ENCODE measurements at regions not wholly inside any gene's neighbourhood (a gene's known extent, or its start where the extent isn't known, plus 50 kb on each side); places are given as distances from the start of the nearest gene placed in this dataset.
"Not testable (repeated sequence)": the region's sequence is repeated elsewhere in the genome, so short reads cannot be mapped to it uniquely, and the experiment has no call there.

- no peak for DNase-seq (ENCODE audit: low spot score)
- FAIRE-seq = no peak
Measured at GRCh38 chr5:2066373-2066772, 183.6 kb upstream of the IRX4 start.

DNA sequence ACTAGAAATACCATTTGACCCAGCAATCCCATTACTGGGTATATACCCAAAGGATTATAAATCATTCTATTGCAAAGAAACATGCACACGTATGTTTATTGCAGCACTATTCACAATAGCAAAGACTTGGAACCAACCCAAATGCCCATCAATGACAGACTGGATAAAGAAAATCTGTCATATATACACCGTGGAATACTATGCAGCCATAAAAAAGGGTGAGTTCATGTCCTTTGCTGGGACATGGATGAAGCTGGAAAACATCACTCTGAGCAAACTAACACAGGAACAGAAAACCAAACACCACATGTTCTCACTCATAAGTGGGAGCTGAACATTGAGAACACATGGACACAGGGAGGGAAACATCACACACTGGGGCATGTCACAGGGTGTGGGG, 180.7 kb upstream of the IRX4 start:
- FAIRE-seq; DNase-seq (ENCODE audit: low spot score): not testable (repeated sequence)

DNA sequence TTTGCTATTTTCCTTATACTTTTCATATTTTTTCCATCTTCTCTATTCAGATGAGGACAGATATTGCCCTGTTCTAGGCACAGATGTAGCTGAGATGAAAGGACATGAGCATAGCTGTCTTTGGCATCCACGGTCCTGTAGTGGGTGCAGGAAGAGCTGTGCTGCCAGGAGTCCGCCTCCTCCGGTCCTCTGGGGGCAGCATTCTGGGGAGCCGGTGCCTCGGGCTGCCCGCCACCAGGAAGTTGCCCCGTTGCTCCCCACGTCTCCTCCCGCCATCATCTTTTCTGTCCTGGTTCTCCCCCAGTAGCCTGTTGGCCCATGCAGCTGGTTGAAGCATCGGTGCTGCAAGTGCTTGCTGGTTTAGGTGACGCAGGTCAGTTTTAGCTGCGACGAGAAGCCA, 170.0 kb upstream of the IRX4 start:
- no peak for FAIRE-seq

GRCh38 chr5:2049876-2050275, 167.2 kb upstream of the IRX4 start:
- FAIRE-seq (no peak), DNase-seq (ENCODE audit: low spot score) (no peak)

More for the DNA sequence above, 170.0 kb upstream of the IRX4 start:
- DNase-seq (ENCODE audit: low spot score) = no peak

- DNase-seq (ENCODE audit: low spot score) (no peak), FAIRE-seq (no peak)
Measured at GRCh38 chr5:2048664-2049063, 165.9 kb upstream of the IRX4 start.

DNA sequence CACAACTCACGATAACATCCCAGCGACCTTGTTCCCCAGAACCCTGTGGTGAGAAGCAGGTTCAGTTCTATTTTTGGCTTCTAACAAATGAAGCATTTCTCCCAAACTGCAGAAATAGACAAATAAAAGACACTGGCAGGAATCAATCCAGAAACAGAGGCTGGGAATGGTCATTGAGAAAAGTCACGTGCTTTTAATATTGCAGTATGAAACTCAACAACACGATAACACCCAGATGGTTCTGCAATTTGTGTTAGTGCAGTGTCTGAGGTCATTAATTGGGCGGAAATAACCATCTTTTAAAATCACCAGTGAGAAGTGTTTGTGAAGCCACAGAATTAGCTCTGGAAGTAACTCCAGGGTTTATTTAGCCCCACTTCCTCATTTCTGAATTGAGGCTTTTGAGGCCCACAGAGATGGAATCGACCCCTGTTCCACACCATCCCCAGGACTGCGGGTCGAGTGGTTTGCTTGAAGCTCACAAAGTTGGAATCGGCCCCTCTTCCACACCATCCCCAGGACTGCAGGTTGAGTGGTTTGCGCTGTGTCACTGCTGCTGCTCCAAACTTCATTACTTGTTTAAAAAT, 164.7 kb upstream of the IRX4 start:
- no peak for FAIRE-seq
- no peak for DNase-seq (ENCODE audit: low spot score)

DNA sequence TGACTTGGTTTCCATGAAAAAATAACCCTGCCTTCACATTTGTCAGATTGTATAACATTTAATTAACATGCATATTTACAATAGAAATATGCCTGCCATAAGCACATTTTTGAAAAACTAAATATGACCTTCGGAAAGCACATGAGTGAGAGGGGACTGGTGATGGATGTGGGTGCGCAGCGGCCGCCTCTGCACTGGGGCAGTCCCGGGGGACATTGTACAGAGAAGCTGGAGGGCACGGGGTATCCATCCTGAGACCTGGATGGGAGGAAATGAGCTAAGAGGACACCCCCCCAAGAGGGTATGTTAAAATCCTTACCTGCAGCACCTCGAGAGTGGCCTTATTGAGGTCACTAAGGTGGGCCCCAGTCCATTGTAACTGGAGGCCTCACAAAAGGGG, 161.3 kb upstream of the IRX4 start:
- no peak for DNase-seq (ENCODE audit: low spot score)

GRCh38 chr5:2039180-2039531, 156.4 kb upstream of the IRX4 start:
- FAIRE-seq (no peak), DNase-seq (ENCODE audit: low spot score) (no peak)

More for the DNA sequence above, 161.3 kb upstream of the IRX4 start:
- FAIRE-seq = no peak

- FAIRE-seq (no peak), DNase-seq (ENCODE audit: low spot score) (no peak)
Measured at GRCh38 chr5:2038321-2039179, 155.8 kb upstream of the IRX4 start.

DNA sequence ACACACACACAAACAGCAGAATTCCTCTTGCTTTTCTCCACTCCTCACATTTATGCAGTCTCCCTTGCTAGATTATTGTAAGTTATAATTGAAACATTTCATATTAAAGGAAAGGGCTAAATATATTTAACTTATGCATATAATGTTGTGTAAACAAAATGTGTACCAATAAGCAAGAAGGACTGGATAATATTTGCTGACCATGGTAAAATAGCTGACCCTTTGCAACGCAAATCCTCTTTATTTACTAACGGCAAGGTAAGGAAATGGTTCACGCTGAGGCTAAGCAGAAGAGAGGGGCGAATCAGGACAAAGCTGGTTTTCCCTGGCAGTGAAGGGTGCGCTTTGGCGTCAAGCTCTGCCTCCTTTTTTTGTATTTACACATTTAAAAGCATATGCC, 154.2 kb upstream of the IRX4 start:
- DNase-seq (ENCODE audit: low spot score) = no peak
- FAIRE-seq = no peak

DNA sequence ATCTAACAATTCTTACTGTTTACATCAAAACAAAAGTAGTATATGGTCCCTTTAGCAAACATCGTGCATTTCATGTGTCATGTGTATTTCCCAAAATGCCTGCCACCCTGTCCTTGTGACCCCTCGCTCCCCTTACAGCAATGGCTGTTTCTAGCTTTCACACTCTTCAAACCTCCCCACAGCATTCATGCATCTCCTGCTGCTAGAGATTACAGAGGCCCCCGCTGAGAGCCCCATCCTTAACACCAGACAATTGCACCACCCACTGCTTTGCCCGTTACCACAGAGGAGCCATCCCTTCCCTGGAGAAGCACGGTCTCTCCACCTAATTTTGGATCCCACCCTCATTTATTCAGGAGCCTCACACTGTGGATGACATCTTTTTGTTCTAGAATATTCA, 149.7 kb upstream of the IRX4 start:
- DNase-seq (ENCODE audit: low spot score) (no peak), FAIRE-seq (no peak)

DNA sequence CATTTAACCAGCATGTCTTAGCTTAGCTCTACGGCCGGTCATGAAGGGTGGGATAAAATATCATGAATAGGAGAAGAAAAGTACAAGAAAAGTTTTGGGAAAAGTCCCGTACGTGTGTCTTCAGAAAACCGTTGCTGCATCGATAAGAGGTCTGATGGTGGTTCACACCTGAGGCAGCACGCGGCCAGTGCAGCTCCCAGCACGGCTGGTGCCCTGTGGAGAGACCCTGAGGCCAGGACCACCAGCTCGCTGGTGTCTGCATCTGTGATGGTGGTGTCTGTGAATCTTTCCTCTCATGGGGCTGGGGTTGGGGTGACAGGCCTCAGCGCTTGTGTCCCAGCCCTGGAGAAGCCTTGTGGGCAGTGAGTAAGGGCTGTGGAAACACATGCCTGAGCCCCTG, 148.9 kb upstream of the IRX4 start:
- DNase-seq (ENCODE audit: low spot score) (no peak), FAIRE-seq (no peak)

DNA sequence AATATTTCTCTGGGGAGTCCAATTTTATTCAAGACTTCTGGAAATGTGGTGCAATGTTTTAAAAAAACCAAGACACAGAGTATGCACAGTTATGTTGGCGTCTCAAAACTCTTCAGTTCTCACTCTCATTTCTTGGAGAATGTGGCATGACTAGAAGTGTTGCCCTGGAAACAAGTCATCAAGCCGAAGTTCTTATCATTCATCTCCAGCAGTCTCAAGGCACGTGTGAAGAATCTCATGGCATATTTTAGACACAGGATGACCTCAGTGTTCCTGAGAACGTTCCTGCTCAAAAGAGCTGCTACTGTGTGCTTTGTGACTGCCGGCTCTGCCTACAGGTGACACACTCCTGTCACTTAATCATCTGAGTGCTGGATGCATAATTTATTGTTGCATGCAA, 147.4 kb upstream of the IRX4 start:
- FAIRE-seq (no peak), DNase-seq (ENCODE audit: low spot score) (no peak)

GRCh38 chr5:2029206-2029605, 146.5 kb upstream of the IRX4 start:
- FAIRE-seq = no peak
- DNase-seq (ENCODE audit: low spot score) = no peak

DNA sequence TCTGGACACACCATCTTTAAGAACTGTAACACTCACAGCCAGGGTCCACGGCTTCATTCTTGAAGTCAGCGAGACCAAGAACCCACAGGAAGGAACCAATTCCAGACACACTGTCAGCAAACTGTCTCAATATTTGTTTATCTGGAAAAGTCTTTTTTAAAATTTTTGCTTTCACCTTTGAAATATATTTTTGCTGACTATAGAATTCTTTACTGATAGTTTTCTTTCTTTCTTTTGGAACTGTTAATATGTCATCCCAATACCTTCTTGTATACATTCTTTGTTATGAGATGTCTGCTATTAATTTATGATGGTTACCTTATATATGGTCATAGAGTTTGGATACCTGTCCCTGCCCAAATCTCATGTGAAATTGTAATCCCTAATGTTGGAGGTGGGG, 145.1 kb upstream of the IRX4 start:
- FAIRE-seq (no peak), DNase-seq (ENCODE audit: low spot score) (no peak)

DNA sequence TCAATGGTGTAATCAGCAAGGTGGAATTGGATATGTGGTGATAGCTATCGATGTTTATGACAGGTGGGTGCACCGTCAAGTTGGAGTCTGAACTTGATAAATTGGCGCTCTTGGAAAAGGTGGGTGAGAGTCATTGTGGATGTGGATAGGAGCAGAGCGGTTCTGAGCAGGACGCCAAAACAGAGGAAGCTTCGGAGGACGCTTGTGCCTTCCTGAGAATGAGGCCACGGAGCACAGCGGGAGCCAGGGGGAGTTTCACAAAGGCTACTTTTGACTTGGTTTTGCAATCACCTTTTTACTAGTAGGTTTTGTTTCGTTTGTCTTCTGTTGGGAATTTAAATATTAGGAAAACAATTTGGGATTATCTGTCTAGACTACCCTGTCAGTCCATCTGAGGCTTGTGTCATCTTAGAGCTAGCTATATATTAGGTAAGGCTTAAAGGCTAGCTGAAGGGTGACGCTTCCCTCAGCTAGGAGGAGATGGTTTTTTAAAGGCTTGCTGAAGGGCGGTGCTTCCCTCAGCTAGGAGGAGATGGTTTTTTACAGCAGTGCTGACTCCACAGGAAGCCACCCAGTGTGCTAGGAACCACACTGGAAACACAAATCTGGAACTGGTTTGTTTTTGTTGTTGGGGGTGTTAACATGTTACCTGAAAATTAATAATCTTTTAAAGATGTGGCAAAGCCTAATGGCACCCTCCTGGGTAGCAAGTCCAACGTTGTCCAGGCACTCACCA, 142.4 kb upstream of the IRX4 start:
- FAIRE-seq (no peak), DNase-seq (ENCODE audit: low spot score) (no peak)

DNA sequence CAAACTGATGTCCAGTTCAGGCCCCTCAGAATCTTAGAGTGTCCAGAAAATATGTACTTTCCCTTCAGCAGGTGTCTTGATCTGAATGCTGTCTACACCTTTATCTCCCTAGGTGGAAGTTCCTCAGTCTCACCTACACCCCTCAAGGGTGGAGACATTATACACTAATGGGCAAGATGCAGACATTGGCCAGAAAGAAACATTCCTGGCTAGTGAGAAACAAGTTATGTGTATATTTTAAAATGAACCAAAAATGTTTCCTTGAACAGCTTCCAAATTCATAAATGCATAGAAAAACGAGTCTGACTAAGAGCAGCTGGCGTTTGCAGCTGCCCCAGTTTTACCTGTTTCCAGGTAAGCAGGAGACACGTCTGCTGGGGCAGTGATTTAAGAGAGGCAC, 140.5 kb upstream of the IRX4 start:
- FAIRE-seq (no peak), DNase-seq (ENCODE audit: low spot score) (no peak)

DNA sequence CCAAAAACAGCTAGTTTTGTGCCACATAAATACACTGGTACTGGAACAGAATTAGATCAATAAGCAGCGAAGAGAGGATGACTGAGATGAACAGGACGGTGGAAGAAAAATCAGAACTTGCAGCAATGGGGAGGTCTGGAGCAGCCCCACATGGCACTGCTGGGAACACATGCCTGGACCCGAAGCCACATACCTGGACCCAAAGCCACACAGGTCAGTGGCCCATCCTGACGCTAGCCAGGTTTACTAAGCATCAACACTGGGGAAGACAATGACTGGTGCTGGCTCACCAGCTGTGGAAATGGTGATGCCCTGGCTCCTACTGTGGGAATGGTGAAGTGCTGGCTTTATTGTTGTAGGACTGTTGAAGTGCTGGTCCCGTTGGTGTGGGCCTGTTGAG, 139.7 kb upstream of the IRX4 start:
- no peak for FAIRE-seq
- no peak for DNase-seq (ENCODE audit: low spot score)

DNA sequence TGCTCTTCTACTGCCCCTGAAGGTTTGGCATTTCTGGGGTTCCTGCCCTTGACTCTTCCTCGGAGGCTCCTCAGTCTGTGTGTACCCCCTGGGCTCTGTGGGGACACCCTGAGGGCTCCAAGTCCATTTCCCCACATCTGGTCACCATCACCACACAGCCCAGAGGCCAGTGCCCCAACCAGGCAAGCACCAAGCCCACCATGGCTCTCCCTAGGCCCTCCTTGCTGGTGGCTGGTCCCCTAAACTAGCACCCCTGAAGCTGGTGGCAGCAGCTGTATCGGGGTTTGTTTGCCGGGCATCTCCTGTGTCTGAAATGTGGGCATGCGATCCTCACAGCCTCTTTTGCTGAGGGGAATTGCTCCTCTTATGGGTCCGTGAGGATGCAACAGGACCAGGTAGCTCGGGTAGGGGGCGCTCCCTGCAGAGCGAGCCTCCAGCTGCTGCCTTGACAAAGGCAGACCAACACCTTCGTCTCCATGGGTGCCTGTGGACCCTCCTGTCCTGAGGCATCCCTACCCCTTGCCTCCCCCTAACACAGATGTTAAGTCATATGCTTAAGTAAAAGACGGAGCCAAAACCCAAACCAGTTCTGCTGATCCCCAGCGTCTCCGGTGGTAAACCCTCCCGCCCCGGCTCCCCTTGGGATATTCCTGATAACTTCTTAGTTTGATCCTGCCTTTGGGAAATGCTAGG, 138.9 kb upstream of the IRX4 start:
- no peak for FAIRE-seq
- DNase-seq (ENCODE audit: low spot score) = no peak

- no peak for DNase-seq (ENCODE audit: low spot score)
- no peak for FAIRE-seq
Measured at GRCh38 chr5:2020730-2021129, 138.0 kb upstream of the IRX4 start.

- FAIRE-seq = no peak
- DNase-seq (ENCODE audit: low spot score) = no peak
Measured at GRCh38 chr5:2019716-2020115, 137.0 kb upstream of the IRX4 start.

GRCh38 chr5:2018390-2018724, 135.6 kb upstream of the IRX4 start:
- DNase-seq (ENCODE audit: low spot score) = no peak
- no peak for FAIRE-seq

All from RCC 7860 (cell line).